Fibroblast of villous mesenchyme (primary cell): ENCODE measurements at regions not wholly inside any gene's neighbourhood (a gene's known extent, or its start where the extent isn't known, plus 50 kb on each side); places are given as distances from the start of the nearest gene placed in this dataset.

Experiments
- DNase-seq: peaks from one replicate; pipeline ENCODE4 v3.0.0-alpha.2; 2010; ENCODE audit warnings: low read depth
- H3K4me3 ChIP-seq: 2 replicates; pipeline ENCODE4 v1.5.1; 2011; ENCODE audit warnings: low read depth, mild to moderate bottlenecking, low read length
- TF ChIP-seq, protein P1 (sequence below): IDR thresholded peaks from 2 replicates; pipeline ENCODE4 v1.5.1; 2012; ENCODE audit warnings: low read depth, mild to moderate bottlenecking, low read length; ENCODE audit not compliant: insufficient read depth

DNA sequence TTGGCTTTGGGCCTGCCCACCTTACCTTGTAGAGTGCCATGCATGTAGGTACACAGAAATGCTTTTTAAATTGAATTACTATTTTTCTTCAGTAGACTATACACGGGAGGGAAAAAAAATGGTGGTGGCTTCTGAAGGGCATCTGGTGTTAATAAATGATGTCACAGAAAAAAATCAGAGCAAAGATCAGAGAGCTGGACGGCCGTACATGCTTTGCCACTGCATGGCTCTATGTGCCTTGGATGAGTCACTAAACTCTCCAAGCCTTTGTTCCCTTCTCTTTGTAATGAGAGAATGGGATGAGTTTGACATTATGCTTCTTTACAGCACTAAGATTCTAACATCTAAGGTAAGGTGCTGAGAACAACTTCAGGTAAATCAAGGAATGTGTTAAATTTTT lies 376.4 kb upstream of the DDHD1 start:
- DNase-seq: no peak
- TF ChIP-seq, protein P1, sequence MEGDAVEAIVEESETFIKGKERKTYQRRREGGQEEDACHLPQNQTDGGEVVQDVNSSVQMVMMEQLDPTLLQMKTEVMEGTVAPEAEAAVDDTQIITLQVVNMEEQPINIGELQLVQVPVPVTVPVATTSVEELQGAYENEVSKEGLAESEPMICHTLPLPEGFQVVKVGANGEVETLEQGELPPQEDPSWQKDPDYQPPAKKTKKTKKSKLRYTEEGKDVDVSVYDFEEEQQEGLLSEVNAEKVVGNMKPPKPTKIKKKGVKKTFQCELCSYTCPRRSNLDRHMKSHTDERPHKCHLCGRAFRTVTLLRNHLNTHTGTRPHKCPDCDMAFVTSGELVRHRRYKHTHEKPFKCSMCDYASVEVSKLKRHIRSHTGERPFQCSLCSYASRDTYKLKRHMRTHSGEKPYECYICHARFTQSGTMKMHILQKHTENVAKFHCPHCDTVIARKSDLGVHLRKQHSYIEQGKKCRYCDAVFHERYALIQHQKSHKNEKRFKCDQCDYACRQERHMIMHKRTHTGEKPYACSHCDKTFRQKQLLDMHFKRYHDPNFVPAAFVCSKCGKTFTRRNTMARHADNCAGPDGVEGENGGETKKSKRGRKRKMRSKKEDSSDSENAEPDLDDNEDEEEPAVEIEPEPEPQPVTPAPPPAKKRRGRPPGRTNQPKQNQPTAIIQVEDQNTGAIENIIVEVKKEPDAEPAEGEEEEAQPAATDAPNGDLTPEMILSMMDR: no peak
- H3K4me3 ChIP-seq: no peak overlapping the region

DNA sequence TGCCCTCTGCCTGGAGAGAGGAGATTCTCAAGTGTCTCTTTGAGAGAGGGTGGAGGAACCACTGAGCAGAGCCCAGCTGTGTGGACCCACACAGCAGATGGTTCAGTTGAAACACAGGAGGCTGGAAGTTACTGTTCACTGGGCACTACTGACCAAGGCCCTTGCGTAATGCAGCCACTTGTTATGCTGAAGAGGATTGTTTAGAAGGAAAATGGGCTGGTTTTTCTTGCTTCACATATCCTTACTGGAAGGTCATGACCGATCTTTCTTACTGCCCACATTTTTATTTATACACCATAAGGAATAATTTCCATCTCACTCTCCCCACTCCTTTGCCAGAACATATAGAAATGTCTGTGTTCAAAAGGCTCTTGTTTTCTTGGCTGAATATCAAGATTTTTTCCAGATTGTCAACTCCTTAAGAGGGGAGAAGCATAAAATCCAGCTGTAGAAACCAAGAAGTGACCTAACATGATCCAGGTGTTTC lies 375.1 kb upstream of the DDHD1 start:
- DNase-seq: peak; percentile 80
- TF ChIP-seq, protein P1: no peak
- no peak overlapping the region for H3K4me3 ChIP-seq

DNA sequence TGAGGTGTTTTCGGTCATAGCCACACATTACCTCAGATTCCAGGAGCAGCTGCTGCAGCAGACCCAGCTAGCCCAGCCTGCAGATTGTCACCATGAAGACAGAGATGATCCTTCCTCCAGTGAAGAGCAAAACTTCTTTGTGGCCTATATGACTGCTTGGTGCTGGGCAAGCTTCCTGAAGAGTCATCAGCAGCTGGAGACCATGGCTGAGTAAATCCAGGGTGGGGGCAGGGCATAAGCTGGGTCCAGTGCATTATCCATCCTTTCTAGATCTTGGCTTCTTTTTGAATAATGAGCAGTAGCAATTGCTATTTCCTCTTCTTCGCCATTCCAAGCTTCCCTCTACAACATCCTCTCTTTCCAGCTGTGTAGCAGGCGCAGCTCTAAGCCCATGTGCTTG lies 373.1 kb upstream of the DDHD1 start:
- TF ChIP-seq, protein P1: no peak
- no peak for DNase-seq
- no peak overlapping the region for H3K4me3 ChIP-seq

DNA sequence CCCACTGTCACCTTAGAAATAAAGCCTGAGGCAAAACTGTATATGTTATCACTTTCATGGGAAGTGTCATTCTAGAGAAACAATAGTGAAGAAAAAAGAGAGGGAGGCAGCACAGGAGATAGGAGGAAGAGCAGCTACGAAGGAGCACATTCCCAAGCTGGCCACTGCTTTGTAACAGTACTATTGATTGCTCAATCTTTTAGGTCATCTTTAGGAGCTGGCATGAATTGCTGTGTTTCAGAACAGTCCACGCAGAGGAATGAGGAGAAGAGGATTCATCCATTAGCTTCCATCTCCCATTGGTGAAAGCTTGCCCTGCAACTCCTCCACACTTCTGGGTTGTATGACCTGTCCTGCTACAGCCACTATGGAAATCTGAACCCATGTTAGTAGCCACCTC lies 372.5 kb upstream of the DDHD1 start:
- no peak overlapping the region for H3K4me3 ChIP-seq
- no peak for DNase-seq
- TF ChIP-seq, protein P1: no peak

DNA sequence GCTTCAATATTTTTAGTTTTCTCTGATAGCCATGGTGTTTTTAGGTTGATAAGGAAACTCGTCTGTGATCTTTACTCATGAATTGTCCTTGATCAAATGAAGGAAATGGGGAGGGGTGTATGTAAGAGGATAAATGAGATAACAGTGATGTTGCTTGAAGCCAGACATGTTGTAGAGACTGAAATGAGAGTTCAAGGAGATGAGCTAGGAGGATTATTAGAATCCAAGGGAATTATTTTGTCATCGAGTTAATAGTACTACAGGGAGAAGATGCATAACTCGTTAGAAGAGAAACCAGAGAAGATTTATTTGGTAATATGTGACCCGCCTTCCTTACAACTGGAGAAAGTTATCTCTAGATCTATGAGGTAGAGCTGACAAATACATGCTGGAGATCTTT lies 371.3 kb upstream of the DDHD1 start:
- TF ChIP-seq, protein P1: no peak
- H3K4me3 ChIP-seq: no peak overlapping the region
- no peak for DNase-seq

DNA sequence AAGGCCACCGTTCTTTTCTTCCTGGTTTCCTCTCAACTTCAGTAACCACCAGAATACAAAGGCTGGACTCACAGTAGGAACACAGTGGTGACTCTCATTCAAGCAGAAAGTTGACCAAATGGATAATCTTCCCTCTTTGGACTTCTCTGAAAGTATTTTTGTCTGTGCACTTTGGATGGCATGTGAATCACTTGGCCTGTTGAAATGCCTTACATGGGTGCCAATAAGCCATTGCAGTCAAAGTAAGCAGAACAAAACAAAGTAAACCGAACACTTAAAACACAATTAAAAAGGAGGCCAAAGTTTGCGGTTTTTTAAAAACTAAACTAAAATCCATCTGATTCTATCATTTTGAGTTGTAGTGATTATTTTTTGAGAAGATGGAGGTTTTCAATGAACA lies 370.1 kb upstream of the DDHD1 start:
- no peak for DNase-seq
- TF ChIP-seq, protein P1: no peak
- H3K4me3 ChIP-seq: no peak overlapping the region
